SK-N-MC (cell line): ENCODE measurements at regions not wholly inside any gene's neighbourhood (a gene's known extent, or its start where the extent isn't known, plus 50 kb on each side); places are given as distances from the start of the nearest gene placed in this dataset.

Experiments used
- EZH2 ChIP-seq: fragments of 200-600 bp; sonication (generic); IDR thresholded peaks from one replicate; pipeline ENCODE4 v1.6.1; 2017; ENCODE audit warnings: antibody characterized with exemption
- FOXP2 ChIP-seq: optimal IDR thresholded peaks from 2 replicates; pipeline ENCODE3; 2011; ENCODE audit warnings: mild to moderate bottlenecking, moderate library complexity; ENCODE audit not compliant: insufficient read depth; ENCODE audit errors: extremely low read length, control extremely low read depth
- POLR2AphosphoS5 ChIP-seq: IDR thresholded peaks from 2 replicates; pipeline ENCODE4 v1.6.1; 2012; ENCODE audit warnings: mild to moderate bottlenecking, low read depth, low read length, borderline replicate concordance

DNA sequence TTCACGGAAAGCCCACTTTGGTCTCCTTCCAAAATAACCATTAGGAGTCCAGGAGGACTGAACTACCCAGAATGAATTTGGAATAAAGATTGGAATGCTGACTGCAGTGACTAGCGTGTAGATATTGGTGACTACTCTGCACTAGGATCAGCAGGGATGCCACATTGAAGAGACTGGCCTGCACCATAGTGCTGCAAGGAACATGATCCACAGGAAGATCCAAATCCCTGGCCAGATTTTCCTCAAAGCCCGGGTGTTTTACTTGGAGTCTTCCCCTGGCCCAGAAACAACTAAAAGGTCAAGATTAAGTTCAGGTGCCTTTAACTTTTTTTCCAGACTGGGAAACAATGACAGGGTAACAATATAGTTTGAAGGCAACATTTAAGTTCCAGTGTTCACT, 870.4 kb downstream of the CDH8 start:
- TF ChIP-seq POLR2AphosphoS5 (no peak), EZH2 (no peak), FOXP2 (no peak)
